ENCODE measurements at regions not wholly inside any gene's neighbourhood (a gene's known extent, or its start where the extent isn't known, plus 50 kb on each side); places are given as distances from the start of the nearest gene placed in this dataset.
"Not testable (repeated sequence)": the region's sequence is repeated elsewhere in the genome, so short reads cannot be mapped to it uniquely, and the experiment has no call there.

DNA sequence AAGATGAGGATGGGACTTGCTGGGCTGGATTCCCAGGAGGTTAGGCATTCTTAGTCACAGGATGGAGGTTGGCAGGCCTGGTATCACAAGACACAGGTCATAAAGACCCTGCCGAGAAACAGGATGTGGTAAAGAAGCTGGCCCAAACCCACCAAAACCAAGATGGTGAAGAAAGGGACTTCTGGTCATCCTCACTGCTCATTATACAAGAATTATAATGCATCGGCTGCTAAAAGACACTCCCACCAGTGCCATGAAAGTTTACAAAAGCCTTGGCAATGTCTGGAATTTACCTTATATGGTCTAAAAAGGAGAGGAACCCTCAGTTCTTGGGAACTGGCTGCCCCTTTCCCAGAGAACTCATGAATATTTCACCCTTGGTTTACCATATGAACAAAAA lies 345.5 kb upstream of the POM121L12 start:
- no peak for DNase-seq

DNA sequence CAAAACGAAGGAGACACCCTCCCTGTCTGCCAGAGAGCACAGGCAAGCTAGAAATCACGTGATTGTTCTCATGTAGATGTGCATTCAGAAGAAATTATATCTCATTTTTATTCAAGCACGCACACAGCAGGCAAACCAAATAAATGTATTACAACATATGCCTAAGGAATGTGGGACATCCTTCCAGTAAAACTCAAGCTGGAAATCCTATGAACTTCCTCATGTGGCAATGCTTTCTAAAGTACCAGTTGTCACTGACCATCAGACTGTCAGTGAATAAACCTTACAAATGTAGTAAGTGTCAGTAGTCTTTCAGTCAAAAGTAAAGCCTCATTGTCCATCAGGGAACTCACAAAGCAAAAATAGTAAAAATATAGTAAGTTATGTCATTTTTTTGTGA lies 350.1 kb upstream of the POM121L12 start:
- no peak for DNase-seq

DNA sequence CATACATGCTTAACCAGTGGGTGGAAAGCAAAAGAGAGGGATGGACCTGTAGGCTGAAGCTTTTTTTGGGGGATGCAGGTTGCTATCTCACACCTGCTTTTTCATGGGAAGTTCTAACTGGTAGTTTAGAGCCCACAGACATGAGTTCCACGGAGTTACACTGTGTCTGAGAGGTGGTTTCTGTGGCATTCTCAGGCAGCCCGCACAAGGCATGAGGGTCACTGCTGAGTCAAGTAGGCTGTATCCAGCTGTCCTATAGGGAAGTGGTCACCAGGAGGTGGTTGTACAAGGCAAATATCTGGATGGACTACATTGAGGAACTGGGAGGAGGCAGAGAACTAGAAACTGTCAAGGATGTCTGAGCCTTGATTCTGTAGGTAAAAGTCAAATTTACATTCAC lies 351.0 kb upstream of the POM121L12 start:
- no peak for DNase-seq

DNA sequence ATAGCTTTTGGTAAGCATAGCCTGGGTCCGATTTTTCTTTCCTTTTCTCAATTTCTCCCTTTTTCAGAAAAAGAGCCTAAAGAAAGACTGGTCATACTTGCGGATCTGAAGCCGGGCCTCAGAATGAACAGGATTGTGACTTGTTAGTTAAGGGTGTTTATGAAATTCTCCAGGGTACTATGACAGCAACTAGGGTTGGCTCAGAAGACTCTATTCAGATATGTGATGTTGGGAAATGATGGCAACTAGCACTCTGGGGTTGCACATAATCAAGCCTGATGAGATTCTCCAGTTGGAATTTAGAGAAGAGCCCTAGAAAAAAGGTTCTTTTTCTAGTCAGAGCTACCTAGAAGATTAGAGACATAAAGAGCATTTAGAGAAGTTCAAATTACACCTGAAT lies 352.4 kb upstream of the POM121L12 start:
- DNase-seq: no peak

DNA sequence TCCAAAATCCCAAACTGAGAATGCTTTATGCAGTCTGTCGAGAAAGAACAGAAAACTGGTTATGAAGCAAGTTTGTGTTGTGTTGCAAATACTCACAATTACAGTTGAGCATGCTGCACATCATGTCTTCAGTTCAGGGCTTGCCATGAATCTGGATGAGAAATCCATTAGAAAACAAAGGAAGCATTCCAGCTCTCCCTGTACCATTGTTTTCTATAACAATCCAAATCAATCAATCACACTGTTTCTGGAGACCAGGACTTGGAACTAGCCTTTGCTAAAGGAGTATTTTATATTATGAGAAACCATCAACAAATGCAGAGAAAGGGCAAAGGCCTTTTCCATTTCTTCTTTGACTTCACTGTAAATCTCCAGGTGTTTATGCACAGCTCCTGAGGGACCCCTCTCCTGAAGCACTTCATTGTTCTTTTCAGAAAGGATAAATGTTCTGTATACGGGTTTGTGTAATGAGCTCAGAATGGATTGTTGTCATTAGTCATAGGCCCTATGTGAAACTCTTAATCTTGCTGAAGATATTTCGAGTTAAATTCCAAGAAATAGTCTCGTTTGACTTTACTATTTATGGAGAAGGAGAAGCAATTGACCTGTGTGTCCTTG lies 364.7 kb upstream of the POM121L12 start:
- DNase-seq: no peak

DNA sequence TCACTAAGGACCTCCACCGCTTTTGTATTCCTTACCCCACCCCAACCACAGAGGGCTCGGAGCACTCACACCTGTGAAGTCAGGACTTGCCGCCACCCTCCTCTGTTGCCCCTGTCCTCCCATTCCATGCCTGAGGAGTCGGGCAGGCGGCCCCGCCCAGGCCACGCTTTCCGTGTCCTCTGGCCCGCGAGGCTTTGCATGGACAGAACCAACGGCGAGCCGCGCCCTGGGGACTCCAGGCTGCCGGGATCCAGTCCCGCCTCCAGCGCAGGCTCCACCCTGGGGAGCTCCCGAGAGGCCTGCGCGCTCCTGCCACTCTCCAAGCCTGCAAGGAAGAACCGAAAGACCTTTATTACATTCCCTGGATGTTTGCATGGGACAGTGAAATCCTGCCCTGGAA lies 366.4 kb upstream of the POM121L12 start:
- no peak for DNase-seq

DNA sequence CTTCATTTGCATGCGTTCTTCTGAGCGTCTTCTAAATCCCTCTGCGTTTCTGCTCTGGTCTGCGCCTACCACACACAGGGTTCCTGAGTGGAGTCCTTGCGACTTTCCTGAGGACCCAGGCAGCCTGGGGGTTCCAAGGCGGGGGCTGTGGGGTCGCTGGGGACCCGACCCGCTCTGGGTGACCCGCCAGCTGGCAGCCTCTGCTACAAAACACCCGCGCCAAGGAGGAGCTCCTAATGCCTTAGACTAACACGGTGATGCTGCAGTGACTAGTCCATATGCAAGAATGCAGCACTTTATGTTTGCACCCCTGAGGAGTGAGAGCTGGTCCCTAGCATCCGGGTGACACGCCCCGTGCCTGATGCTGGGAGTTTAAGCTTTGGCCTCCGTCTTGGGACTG lies 367.0 kb upstream of the POM121L12 start:
- DNase-seq: no peak

DNA sequence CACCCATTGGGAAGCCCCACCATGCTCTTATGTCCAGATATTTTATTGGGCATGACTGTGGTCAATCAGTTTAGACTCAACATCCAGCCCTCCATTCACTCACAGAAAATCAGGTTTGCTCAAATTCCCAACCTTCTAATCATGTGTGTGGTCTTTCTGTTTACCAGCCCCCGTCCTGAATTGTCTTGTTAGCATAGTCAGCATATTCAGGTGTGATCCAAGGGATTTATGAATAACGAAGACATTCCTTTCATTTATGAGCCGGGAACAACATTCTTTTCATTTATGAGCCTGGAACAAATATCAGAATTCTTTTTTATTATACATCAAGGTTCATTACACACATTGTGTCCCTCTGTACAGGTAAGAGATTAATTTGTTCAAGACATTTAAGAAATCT lies 376.3 kb upstream of the POM121L12 start:
- DNase-seq: no peak

DNA sequence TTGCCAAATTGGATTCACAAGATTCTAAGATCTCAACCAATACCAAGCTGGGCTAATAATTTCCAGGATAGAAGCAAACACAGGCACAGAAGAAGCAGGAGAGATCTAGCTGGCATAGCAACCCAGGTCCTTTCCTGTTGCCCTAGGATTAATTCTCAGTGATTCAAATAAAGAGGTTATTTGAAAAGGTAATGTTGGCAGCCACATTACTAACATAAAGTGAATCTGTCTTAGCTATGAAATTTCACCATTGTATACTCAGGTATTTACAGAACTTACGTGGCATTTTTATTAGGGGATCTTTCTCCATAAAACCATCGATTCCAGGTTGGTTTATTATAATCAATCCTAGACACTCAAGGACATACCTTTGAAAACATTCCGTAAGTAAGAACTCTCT lies 379.3 kb upstream of the POM121L12 start:
- no peak for DNase-seq

DNA sequence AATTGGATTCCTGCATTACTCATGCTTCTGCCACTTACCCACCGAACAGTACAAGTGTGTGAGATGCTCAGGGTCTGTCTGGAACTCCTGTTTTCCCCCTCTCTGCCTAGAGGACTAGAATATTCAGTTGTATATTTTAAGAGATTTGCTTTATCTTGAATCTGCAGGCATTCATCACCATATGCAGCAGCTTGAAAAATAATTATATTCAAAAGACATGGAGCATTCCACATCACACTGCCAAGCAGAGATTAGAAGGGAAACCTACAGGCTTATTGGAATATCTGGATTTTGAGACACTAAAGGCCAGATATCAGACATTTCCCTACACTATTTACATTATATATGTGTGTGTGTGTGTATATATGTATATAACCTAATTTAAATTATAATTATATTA lies 382.8 kb upstream of the POM121L12 start:
- no peak for DNase-seq

DNA sequence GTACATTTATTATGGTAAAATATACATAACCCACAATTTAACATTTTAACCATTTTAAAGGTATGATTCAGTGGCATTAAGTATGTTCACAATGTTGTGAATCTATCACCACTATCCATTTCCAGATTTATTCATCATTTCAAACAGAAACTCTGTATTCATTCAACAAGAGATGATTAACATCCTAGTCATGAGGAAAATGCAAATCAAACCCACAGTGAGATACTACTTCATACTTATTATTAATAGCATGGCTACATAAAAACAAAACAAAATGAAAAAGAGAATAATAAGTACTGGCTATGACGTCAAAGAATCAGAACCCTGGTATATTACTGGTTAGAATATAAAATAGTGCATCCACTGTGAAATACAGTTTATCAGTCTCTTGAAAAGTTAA lies 386.6 kb upstream of the POM121L12 start:
- no peak for DNase-seq

DNA sequence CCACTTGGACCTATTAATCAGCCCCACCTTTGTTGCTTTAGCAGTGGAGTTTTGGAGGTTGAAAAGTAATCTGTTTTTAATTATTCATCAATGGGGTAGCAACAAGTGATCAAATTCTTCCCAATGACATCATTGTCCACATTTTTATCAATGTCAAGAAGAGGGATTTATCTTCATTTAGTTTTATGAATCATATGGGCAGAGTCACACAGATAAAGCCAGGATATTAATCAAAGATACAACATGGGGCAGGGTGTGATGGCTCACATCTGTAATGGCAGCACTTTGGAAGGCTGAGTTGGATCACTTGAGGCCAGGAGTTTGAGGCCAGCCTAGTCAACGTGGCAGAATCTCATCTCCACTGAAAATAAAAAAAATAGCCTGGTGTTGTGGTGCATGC lies 388.4 kb upstream of the POM121L12 start:
- DNase-seq: no peak

DNA sequence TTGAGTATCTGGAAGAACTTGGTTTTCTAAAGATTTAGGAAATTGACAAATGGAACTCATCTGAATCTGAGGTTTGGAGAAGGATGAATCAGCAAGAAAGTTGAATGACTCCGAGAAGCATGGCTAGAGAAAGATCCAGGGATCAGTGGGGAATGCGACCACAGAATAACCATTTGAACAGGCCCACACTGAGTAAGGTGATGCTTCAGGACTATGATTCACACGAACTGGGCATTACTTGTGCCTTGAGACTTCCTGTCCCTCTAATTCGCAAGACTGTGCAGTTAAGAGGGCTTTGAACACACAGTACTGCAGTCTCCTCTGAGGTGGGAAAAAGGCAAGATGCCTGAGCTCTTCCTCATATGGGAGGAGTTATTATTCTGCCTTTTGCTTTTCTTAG lies 395.5 kb upstream of the POM121L12 start:
- DNase-seq: no peak

DNA sequence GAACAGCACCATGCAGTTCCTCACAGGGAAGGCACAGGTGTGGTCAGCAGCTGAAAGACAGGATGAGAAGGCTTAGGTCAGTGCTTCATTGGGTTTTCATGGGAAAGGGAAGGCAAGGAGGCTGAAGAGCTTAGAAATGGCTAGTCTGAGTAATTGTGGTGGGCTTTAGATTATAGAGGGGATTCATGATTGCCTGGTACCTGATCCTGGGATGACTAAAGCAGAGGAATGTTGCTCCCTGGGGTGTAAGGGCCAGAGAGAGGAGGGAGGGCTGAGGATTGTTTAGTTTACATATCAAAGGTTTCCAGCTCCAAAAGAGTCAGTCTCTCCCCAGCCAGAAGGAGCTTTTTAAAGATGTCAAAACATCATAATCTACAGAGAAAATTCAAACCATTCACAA lies 396.3 kb upstream of the POM121L12 start:
- no peak for DNase-seq

DNA sequence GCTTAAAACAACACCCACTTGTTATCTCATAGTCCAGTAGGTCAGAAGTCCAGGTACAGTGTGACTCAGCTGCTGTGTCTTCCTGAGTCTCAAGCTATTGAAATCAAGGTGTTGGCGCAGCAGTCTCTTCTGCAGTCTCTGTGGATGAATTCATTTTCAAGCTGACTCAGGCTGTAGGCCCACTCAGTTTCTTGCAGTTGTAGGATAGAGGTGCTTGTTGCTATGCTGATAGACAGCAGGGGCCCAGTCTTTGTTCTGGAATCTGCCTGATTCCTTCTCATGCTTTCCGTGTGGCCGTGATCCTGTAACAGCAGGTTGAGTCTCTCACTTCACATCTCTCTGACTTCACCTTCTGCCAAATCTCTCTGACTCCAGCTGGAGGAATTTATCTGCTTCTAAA lies 400.4 kb upstream of the POM121L12 start:
- no peak for DNase-seq

DNA sequence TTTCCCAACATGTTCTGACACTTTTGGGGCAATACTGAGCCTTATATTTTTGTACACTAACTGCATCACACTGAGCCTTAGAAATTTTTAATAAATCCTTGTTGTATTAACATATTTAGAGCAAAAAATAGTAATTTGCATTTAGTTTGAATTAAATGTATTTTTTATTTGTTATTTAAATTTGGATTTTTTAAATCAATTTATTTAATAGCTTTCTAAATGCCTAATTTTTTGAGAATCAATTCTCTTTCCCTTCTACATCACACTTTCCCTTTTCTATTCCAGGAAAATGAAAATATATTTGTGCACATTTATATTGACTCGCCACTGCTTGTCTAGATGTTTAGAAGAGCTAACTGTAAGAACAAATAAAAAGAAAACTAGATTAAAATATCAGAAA lies 414.6 kb upstream of the POM121L12 start:
- DNase-seq: no peak

DNA sequence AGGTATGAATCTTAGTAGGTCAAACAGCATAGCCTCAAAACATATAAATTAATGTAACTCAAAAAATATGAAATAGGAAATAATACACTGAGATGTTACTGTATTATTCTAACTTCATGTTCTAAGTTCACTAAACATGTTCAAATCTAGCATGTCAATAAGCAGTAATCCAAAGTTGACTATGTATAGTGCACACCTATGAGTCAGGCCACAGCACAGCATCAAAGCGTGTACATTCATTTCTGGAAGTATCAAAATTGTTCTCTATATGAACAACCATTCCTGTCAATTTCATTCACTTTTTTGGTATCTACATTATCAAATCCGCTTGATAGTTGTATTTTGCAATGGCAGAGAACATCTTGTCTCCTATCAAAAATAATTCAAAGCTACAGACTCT lies 418.9 kb upstream of the POM121L12 start:
- DNase-seq: no peak

DNA sequence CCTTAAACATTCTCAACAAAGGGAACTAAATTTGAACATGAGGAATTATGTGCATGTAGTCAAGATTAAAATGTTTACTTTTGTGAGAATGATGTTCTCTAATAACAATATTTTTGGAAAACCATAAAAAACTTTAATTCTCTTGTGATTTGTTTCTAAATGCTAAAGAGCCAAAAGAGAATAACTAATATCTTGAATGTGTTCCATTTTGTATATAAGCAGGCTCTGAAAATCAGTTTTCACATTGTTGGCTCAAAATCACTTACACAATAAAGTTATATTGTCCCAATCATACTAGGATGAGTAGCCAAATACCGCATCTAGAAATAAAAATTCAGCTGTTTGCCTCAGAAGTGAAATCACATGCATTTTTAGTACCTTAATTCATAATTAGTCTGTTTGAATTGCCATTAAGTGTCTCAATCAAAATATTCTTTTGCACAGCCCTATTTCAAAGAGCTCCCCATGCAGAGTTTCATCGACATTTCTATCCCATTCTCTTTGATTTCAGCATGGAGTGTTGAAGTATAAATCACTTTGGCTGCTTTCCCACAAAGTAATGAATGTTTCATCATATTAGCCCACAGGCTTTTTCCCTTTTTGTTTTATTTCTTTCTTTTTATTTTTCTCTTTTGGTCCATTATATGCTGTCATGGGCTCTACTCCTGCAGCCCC lies 420.3 kb upstream of the POM121L12 start:
- DNase-seq: no peak

DNA sequence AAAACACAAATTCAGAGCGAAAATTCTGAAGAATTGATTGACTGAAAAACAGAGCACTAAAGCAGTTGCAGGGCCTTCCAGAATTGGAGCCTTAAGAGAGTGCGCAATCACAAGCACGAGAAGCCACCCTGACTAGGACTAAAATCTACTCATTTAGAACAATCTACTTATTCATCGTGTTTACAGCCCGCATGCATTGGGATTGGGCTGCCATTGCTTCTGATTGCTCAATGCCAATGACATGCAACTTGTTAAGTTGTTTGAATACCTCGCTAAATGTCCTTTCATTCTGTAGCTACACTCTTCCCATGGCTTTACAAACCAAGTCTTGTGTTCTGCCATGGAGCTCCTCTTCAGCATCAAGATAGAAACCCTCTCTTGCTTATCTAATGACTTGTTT lies 425.9 kb upstream of the POM121L12 start:
- DNase-seq: no peak

DNA sequence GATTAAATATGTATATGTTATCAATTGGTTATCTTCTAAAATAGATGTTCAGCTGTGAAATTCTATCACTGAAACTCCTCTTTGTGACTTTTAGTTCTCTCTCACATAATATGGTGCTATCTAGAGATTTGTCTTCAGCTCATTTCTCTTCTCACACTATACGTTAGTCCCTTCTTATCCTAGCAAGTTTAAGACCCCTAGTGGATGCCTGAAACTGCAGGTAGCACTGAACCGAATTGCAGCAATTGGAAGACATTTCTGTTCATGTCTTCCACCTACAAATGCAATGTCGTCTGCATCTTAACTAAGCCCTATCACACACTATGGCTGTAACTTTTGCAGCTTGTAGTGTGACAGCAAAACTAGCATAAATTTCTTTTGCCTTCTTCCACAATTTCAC lies 442.7 kb upstream of the POM121L12 start:
- DNase-seq: no peak

DNA sequence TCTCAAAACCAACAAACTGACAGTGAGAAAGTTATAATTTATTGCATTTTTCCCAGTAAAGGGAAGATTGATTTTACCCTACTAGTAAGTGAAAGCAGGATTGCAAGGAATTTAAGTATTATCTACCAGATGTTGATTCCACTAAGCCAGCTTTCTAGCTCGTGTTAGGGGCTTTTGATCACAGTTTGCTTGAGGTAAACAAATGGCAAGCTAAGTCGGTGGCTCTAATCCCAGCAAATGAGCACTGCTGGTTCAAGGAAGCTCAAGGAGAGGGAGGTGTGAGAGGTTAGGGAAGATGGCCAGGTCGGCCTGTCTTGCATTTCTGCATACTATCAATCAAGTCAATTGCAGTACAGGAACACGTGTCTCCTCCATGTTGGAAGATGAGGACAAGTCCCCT lies 448.7 kb upstream of the POM121L12 start:
- DNase-seq: no peak

DNA sequence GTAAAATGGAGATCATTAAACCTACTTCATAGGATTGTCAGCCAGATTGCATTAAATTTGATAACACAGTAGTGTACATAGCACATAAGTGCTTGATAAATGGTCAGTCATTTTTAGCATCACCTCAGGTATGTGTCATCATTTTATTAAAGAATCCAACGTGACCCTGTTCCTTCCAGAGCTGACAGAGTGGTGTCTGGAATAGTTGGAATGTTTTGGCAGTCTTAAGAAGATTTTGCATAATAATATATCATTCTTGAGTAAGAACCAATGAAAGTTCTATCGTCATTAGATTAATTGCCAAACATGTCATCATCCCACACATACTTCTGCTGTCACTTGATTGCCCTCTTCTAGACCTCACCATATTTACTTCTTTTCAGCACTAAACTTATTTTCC lies 451.4 kb upstream of the POM121L12 start:
- DNase-seq: no peak

DNA sequence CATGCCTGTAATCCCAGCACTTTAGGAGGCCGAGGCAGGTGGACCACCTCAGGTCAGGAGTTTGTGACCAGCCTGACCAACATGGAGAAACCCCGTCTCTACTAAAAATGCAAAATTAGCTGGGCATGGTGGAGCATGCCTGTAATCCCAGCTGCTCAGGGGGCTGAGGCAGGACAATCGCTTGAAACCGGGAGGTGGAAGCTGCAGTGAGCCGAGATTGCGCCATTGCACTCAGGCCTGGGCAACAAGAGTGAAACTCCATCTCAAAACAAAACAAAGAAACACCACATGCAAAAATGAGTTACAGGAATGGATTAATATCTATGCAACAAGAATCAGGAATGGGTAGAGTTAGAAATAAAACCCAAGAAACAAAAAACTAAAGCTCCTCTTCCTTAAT lies 462.3 kb upstream of the POM121L12 start:
- DNase-seq: not testable (repeated sequence)

DNA sequence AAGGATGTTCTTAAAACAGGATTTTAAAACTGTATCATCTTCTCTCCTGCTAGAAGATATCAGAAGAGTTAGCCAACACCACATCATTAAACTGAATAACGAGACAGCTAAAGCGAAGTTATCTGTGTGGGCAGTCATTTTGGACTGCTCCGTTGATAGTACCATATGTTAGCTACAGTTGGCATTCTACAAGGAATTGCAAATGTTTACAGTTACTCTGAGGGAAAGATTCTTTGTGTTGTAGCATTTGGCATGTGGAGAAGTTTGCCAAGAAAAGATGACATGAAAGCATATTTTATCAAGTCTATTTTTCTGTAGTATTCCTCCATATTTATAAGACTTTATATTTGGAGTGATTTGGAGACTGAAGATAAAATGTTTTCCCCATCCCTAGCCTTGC lies 464.4 kb upstream of the POM121L12 start:
- DNase-seq: no peak

DNA sequence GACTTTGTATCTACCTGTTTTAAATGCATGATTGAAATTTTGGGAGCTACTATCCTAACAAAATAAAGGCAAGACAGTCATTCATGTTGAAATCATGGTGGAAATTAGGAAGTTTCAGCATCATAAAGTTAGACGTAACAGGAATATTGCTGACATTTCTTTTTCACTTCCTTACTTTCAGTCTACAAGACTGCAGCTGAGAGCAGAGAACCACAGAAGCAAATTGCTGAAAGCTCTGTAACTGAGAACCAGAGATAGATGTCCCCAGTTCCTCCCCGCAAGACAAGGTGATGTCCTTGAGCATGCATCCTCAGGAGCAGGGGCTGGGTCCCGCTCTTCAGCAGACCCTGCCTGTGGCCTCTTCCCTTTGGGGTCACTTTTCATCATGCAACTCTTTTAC lies 466.3 kb upstream of the POM121L12 start:
- no peak for DNase-seq

All from NCI-H446 treated with DMSO at 0.1 percent for 48 hours (cell line).